ENCODE measurements at regions not wholly inside any gene's neighbourhood (a gene's known extent, or its start where the extent isn't known, plus 50 kb on each side); places are given as distances from the start of the nearest gene placed in this dataset.

DNA sequence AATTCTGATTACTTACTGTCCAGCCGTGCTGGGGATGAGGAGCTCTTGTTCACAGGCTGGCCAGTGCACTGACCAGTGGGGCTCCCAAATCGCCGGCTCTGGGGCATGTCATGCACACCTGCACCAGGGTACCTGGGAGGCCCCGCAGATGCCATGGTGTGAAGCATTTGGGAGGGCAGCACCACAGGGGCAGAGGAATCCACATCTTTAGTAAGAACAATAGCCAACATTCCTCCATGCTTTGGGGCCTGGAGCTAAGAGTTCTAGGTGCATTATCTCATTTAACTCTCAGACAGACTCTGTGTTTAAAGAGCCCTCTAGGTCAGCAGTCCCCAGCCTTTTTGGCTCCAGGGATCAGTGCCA is 104.2 kb downstream of the ACKR3 start:
- no peak for DNase-seq (ENCODE audit: low spot score)

DNA sequence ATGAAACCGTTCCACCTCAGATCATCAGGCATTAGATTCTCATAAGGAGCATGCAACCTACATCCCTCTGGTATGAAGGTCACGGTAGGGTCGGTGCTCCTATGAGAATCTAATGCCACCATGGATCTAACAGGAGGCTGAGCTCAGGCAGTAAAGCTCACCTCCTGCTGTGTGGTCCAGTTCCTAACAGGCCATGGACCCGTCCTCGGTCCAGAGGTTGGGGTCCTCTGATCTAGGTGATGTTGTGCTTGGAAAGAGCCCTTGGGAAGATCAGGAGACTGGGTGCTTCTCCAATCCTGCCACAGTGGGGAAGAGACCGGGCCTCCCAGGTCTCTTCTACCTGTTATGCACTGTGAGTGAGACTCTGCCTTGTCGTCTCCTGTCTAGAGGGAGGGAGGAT is 104.6 kb downstream of the ACKR3 start:
- DNase-seq (ENCODE audit: low spot score) = no peak

GRCh38 chr2:236674646-236675045 is 105.0 kb downstream of the ACKR3 start:
- no peak for DNase-seq (ENCODE audit: low spot score)

DNA sequence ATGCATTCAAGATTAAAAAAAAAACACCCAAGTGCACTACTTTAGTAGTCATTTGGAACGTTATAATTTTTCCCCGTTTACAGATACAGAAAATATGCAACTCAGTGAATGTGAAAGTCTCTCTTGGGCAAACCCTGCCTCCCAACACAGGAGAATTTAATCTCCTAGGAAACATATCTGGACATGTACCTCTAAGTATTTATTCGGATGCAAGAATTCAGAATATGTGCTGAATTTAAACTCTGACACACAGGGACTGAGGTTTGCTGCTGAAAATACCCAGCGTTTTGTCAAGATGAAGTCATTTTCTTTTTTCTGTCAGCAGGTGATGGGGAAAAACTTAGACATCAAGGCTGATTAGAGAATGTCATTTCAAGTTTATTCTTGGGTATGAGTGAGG is 105.4 kb downstream of the ACKR3 start:
- DNase-seq (ENCODE audit: low spot score) = no peak

DNA sequence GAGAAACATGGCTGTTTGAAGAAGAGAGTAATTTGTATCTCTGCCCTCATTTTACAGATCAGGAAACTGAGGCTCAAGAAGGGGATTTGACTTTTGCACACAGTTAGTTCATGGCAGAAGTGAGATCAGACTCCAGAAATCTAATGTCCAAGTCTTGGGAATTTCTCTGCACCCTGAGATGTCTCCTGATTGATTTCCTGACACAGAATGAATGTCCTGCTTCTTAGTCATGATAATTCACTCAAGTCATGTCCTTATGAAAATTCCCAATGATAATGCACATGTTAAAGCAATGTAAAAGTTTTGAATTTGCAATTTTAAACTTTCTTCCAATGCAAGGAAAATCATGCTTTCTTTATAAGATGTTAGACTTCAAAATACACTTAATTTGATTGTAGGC is 105.9 kb downstream of the ACKR3 start:
- DNase-seq (ENCODE audit: low spot score) = no peak

DNA sequence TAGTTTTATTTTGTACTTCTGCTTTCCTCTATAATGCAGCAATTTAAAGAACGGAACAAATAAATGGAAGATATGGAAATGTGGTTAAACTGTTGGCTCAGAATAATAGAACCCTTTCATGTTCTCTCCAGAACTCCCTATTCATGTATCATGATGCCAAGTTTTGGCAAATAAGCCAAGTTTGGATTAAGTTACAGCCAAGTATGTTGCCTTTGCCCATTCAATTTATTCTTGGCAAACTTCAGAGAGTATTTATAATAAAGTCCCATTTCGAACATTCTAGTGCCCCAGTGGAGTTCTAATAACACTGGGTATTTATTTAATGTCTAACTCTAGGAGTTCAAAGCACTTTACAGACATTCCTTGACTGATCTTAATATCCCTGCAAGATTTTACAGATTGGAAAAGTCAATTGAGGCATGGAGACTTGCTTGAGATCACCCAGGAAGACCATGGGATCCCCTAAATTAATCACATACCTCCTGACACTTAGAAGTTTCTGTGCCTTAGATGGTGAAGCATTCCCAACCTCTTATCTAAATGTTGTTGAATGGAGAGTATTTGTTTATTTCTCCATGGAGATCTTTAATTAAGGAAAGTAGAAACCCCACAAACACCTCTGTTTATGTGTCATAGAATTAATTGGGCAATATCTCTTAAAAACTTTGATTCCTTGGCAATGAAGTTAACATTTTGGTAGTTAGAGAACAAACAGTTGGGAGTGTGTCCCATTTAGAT is 106.7 kb downstream of the ACKR3 start:
- no peak for DNase-seq (ENCODE audit: low spot score)

DNA sequence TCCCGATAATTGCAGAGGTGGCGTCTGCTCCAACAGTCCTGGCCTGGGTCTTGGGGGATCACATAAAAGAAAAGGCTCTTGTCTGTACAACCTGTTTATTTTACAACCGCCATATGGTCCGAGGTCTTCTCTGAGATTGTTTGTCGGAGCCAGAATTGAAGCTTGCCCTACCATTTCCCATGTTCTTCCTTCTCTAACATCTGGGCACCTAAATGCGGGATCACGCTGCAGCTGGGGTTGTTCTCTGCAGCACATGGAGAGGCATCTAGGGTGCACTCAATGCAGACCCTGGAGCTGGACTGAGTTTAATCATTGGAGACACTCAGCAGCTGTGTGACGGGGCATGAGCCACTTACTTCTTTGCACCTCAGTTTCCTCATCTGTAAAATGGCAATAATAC is 107.7 kb downstream of the ACKR3 start:
- DNase-seq (ENCODE audit: low spot score) = no peak

- DNase-seq (ENCODE audit: low spot score) = no peak
Observed at GRCh38 chr2:236678307-236678975, 108.8 kb downstream of the ACKR3 start.

- DNase-seq (ENCODE audit: low spot score) = no peak
Observed at GRCh38 chr2:236679884-236680860, 110.5 kb downstream of the ACKR3 start.

DNA sequence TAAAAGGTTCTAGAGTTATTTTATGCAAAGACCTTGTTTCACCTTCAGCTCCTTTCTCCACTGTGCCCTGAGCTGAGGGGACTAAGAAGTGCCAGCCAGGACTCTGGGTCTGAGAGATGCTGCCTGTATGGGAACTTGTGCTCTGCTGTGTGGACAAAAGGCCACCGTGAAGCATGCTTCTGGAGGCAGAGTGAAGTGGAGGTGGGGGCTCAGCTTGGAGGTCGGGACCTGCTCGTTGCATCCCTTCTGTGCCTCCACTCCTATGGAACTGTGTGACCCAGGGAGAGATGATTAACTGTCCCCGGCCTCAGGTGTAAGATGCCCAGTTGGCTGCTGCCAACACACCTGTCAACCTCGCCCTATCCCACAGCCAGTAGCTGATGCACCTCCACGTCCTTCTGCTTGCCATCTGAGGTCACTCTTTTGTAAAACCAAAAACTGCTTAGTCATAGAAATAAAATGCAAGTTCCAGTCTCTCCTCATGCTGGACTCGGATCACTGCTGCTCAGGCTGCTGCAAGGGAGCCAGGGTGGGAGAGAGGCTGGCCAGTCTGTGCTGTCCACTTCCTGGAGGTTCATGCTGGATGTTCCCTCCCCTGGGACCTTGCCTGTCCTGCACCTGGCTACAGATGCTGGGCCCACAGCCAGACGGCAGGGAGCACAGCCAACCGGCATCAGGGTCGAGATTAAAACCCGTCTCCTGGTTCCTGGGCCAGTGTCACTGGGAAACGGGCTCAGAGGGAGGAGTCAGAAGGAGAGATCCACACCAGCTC is 113.2 kb downstream of the ACKR3 start:
- DNase-seq (ENCODE audit: low spot score) = no peak

GRCh38 chr2:236684504-236685256 is 115.1 kb downstream of the ACKR3 start:
- no peak for DNase-seq (ENCODE audit: low spot score)

DNA sequence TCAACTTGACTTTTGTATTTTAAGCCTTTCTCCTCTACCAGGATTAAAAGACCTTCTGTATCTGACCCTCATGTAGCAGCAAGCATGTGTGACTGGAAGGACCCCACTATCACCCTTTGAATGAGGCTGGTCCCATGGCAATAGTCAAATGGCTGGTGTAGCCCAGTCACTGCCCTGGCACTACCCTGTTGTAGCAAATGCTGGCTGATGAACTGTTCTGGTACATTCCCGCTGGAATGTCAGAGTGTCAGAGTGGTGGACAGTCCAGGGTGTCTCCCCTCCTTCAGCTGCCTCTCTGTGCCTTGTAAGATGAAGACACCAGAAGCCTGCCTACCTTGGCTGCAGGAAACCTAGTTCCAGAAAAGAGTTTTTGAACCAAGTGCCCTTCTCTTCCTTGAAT is 115.7 kb downstream of the ACKR3 start:
- no peak for DNase-seq (ENCODE audit: low spot score)

- DNase-seq (ENCODE audit: low spot score) = no peak
Observed at GRCh38 chr2:236685979-236686520, 116.4 kb downstream of the ACKR3 start.

GRCh38 chr2:236686561-236686960 is 116.9 kb downstream of the ACKR3 start:
- no peak for DNase-seq (ENCODE audit: low spot score)

GRCh38 chr2:236687296-236687965 is 117.8 kb downstream of the ACKR3 start:
- no peak for DNase-seq (ENCODE audit: low spot score)

DNA sequence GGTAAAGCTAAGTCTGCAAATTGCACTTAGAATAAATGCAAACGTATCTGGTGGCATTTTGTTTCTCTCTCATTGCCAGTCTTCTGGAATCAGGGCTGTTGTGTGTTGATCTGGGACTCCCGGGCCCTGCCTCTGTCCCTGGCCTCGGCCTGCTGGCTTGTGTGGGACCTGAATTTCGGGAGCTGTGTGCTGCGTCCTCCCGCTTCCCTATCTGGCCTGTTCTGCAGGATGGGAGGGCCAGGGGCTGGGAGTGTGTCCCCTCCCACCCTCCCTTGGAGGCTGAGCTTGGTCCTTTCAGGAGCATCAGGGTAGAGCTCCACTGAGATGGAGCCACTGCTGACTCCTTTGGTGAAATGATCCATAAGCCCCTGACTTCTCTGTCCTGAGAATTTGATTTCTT is 118.5 kb downstream of the ACKR3 start:
- no peak for DNase-seq (ENCODE audit: low spot score)

GRCh38 chr2:236688563-236689392 is 119.2 kb downstream of the ACKR3 start:
- no peak for DNase-seq (ENCODE audit: low spot score)

GRCh38 chr2:236689393-236689700 is 119.7 kb downstream of the ACKR3 start:
- DNase-seq (ENCODE audit: low spot score) = no peak

DNA sequence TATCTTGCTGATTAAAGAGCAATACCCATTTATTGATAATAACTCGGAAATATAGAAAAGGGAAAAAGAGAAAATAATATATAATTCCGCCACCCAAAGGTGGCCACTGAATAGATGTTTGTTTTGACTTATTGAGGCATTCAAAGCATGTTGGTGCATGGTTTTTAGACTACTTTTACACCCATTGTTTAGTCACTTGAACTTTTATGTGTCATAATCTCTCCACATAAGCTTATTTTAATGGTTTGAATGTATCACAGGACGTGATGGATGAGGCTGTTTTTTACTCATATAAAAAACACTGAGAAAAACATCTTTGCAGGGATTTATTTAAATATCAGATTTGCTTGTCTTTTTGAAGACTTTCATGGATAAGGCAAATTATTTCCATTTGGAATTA is 120.4 kb downstream of the ACKR3 start:
- no peak for DNase-seq (ENCODE audit: low spot score)

GRCh38 chr2:236690726-236691125 is 121.1 kb downstream of the ACKR3 start:
- no peak for DNase-seq (ENCODE audit: low spot score)

Measured in cerebellar cortex (tissue), 1 donor.